ENCODE measurements at regions not wholly inside any gene's neighbourhood (a gene's known extent, or its start where the extent isn't known, plus 50 kb on each side); places are given as distances from the start of the nearest gene placed in this dataset.
"Not testable (repeated sequence)": the region's sequence is repeated elsewhere in the genome, so short reads cannot be mapped to it uniquely, and the experiment has no call there.

DNA sequence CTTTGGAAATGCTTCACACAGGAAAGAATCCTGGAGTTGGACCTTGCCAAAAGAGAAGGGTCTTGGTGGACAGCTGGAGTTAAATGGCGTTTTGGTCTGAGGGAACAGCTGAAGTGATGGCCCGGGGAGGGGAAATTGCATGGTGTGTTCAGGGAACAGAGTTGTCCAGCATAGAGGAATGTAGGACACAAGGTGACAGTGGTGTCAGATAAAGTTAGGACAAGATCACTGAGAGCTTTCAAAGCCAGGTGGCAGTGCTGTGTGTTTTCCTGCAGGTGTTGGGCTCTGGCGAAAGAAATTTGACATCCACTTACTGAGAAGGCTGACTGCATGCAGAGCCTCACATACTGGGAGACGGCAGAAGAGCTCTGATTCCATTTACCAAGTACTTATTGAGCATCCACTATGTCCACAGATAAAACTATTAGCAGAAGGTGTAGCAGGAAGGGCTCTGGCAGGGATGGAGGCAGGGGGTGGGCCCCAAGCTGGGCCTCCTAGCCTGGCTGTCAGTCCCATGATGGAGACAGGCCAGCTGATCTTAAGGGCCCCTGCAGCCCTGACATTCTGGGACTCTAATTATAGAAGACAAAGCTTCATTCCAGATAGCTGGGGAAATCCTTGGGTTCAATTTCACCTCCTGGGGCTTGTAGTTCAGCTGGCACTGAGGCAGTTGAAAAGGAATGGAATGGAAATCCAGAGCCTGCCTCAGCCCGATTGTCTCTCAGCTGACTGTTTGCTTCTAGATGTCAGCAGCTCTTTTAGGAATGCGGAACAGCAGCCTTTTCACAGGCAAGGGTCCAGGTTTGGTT, 150.2 kb upstream of the MAMLD1 start:
- no peak for DNase-seq (ENCODE audit: low spot score)

DNA sequence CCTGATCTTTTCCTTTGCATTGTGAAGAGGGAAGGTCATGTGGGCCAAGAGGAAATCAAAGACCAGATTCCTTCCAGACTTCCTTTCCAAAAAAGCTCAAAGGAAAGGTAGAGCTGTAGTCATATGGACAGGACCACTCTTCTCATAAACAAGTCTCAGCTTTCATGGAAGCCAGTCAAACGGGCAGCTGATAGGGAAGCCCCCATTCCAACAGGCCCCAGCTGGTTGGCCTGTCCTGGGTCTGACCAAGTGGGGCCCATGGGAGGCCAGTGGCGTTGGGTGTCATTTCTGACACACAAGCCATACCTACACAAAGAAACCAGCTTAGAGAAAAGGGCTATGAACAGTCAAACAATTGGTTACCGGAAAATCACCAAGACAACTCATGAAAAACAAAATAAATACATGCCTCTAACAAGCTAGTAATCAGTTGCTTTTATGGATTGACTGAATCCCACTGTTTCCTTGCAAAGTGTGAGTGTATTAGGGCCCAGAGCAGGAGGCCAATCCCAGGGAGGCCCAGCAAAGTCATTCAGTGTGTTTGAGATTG, 149.6 kb upstream of the MAMLD1 start:
- no peak for DNase-seq (ENCODE audit: low spot score)

DNA sequence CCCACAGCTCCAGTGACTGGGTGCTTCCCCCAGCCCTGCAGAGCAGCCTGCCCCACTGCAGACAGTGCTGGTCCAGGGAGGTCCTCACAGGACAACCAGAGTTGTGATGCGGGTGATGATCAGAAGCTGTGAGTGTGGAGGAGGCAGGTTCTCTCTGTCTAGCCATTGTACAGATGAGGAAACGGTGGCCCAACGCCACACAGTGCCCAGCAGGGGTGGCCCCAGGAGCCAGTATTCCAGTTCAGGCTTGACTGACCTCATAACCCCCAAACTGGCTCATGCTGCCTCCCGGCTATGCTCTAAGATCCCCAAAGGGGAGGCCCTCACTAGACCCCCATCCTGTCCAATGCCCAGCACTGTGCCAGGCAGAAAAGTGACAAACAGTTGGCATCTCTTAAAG, 147.1 kb upstream of the MAMLD1 start:
- DNase-seq (ENCODE audit: low spot score), result not testable (repeated sequence)

DNA sequence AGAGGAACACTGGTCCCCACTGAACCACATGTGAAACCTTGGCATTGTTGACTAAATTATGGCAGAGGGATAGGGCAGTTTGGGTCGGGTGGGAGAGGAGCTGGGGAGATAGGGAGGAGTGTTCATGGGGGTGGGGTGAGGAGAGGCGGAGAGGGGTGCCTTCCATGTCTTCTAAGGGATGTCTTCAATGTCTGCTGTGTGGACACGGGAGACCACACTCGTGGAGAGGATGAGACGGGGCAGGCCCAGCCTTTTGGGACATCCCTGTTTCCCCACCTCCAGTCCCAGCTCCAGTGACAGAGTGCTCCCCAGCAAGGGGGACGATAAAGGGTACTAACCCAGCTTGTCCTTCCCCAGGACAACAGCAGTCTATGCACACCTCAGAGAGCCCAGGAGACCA, 146.4 kb upstream of the MAMLD1 start:
- DNase-seq (ENCODE audit: low spot score), result no peak

DNA sequence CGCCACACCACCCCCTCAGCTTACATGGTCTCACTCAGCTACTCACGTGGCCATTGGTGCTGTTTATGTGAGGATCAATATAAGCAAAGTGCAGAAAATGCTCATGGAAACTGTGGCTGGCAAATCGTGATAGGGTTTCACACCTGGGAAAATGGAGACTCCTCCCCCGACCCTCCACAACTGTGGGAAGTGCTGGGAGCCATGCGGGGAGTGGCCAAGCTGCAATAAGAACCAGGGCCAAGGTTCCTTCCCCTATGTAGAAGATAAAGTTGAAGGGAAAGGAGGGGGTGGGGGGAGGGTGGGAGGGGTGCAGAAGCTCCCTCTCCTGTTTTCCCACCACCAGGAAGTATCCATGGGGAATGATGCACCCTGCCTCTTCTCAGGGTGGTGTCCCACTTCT, 145.5 kb upstream of the MAMLD1 start:
- DNase-seq (ENCODE audit: low spot score), result no peak

DNA sequence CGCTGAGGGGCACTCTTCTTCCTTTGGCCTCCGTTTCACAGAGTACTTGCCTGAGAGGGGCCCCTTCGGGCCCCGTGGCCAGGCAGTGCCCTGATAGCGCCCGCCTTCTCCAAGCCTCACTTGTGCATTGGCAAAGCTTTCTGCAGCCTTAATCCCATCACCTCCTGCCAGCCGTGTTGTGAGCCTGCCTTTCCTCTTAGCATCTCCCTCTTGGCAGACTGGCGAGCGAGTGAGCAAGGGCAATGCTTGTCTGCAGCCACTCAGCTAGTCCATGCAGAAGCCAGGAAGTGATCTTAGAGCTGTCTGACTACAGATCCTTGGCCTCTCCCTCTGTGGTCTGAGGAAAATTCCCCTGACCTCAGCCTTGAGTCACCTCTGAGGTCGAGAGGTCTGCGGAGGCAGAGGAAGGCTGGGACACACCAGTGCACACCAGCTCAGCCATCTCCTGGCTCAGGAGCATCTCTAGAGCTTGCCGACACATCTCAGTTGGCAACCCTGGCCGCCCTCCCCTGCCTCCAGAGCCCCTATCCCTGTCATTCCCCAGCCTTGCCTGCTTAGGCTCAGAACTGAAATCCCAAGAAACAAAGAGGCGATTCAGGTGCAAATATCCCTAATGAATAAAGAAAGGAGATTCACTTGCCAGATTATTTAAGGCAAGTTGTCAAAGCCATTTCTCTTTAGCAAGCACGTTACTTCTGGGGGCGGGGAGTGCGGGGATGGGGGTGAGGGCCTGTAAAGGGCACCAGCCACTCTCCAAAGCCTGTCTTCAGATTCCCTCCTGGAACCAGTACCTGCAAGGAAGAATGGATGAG, 143.5 kb upstream of the MAMLD1 start:
- DNase-seq (ENCODE audit: low spot score), result no peak

DNA sequence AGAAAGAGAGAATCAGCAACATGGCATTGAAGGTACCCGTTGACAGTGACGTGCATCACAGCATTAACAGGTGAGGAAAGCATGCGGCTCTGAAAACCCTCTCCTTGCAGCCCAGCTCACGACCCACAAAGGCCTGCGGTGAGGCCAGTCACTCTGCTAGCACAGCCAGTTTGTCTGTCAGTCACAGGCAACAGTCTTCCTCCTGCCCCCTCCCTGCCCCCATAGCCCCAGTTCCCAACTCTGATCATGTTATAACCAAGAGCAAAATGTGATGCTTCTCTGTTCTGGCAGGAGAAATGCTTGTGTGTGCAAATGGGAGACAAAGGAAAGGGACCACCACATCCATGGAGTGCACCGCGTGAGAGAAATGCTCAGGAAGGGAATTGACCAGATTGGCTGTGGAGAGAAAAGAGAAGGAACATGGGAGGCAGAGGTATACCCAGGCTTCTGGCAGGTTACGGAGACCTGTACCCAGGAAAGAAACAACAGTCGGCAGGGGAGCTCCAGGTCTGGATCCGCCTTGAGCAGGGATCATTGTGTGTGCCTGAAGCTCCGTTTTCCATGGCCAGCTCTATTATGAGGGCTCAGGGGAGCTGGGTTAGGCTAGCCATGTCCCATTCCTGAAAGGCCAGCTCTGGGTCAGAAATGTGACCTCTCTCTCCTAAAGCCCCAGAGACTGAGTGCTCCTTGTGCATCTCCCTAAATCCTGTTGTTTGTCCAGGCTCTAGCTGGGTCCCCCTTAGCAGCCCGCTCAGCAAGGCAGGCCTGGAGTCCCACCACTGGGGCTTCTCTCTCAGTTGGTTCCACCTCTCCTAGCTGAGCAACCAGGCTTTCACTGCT, 139.7 kb upstream of the MAMLD1 start:
- no peak for DNase-seq (ENCODE audit: low spot score)

DNA sequence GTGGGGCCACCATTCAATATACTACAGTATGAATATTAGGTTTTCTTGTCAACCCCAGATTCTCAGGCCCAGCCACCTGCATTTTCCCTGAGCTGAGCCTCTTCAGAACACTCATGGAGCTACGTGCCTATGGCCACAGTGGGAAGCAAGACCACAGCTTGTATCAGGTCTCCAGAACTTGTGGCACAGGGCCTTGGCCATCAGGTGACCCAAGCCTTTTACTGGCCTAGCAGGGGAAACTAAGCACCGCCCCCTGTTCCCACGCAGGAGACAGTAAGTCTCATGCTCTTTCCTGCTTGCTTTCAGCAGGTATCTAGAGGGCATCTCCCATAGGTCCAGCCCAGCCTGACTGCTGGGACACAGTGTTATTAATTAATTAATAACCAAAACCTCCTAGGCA, 138.4 kb upstream of the MAMLD1 start:
- DNase-seq (ENCODE audit: low spot score), result no peak

DNA sequence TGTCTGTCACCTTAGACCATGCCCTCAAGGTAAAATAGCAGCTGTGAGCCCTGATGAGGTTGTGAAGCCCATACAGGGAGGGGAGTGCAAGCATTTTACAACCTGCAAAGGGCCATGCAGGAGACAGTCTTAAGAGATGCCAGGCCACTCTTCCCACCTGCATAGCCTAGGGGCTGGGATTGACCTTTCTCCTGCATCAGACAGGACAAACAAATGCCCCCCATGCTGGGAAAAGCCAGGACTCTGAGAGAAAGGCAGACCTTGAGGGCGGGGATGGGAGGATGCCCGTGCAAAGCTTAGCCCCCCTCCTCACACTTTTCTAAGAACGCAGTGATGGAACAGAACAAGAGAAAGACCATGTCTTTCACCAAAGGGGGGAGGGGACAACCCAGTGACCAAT, 137.9 kb upstream of the MAMLD1 start:
- DNase-seq (ENCODE audit: low spot score), result no peak

DNA sequence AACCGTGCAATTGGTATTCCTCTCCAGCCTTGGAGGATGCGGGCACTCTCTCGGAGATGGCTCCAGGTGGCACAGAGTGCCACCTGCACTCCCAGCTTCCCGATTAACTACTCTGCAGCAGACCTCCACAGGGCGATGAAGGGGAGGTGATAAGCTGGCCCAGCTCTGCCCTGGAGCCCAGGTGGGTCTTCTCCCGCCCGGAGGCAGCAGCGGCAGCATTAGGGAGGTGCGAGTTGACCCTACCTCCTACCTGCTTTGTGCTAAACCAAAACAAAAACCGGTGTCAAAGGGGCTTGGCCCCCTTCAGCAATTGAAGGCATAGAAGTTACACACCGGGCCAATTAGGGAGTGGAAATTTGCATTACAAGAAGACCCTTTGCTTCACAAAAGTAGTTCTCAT, 137.4 kb upstream of the MAMLD1 start:
- DNase-seq (ENCODE audit: low spot score), result no peak

DNA sequence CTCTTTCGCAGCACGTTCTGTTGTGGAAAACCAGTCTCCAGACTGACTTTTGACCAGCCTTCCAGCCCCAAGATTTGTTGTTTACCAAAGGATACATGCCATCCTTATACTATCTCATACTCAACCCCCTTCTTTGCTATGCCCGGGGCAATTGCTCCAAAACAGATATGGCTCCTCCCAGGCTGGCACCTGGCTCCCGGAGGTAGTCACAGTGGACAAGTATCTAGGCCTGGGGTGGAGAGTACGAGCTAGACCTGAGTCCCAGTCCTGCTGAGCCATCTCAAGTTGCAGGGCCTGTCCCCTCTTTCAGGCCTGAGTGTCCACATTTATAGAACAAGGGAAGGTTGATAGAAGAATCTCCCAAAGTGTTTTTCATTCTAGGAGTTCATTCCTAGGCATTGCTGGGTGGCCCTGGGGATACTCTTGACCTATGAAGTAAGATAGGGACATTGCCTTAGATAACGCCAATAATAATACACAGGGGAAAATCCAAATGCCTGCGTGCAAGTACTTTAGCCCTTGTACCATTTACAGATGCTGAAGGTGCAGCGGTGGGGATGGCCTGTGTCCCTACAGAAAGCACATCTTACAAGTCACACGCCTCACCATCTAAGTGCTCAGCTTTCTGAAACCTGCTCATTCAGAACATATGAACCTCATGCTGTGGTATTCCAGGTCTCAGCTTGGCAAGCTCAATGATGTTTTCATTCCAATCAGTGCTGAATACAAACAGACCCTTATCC, 136.7 kb upstream of the MAMLD1 start:
- no peak for DNase-seq (ENCODE audit: low spot score)

DNA sequence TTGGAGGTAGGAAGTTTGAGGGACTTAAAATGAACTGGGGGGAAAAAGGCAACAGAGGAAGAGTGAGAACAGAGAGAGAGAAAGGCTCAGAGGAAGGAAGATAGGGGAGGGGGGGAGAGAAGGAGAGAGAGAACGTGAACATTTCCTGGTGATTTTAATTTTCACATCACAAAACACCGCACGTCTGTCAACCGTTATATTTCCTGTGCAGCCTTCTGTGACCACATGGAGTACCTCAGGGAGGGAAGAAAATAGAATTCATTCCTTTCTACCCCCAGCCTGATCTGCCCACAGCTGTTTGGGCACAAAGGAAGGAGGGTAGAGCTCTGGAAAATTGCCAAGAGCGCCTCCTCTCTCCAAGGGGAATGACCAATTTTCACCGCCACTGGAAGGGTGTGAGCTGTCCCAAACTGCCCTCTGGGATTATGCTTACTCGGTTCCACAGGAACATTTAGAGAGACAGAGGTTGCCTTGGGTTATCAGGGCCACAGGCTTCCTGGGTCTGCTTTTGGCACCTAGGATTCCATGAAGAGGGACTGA, 135.7 kb upstream of the MAMLD1 start:
- DNase-seq (ENCODE audit: low spot score), result no peak

DNA sequence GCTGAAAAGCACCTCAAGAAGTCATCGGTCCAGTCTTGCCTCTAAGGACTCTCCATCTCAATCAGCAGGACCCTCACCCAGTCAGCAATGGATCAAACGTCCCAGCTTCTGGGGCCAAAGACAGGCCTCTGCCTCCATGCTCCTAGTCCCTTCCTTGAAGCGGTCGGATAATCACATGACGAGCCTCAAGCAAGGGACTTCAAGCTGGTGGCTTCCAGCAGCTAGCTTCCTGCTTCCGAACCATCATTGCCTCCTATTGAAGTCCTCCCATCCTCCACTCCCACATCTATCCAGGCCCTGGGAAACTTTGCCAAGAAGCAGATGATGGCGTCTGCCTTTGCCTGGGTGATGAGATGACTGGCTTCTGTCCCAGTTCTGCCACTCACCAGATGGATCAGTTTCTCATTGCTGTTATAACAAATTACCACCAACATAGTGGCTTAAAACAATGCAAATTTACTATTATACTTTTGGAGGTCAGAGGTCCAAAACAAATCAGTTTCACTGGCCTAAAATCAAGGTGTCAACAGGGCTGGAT, 135.2 kb upstream of the MAMLD1 start:
- DNase-seq (ENCODE audit: low spot score), result no peak

DNA sequence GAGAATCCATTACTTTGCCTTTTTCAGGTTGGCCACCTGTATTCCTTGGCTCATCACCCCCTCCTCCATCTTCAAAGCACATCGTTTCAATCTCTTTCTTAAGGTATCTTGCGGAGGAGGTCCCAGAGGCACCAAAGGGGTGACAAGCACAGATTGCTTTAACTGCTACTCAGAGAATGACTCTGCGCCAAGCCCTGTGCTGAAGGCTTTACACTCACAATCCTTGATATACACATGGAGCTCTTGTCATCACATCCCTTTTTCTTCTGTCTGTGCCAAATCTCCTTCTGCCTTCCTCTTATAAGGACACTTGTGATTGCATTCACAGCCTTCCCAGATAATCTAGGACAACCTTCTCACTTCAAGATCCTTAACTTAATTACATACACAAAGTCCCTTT, 134.7 kb upstream of the MAMLD1 start:
- no peak for DNase-seq (ENCODE audit: low spot score)

DNA sequence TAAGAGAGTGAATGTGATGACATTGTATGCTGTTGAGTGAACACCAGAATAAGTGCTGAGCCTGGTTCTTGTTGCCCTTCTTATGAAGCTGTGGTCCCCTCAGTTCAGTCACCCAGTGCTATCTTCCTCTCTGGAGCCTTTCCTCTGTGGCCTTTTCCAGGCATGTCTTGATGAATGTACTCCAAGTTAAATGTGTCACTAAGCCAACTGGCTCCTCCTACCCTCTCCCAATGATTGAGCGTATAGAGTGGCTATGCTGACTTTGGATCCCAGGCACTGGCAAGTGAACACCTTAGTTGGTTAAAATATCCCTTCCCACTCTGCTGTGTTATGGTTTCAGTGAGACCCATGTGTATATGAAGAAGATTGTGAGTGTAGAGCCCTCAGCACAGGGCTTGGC, 134.1 kb upstream of the MAMLD1 start:
- no peak for DNase-seq (ENCODE audit: low spot score)

DNA sequence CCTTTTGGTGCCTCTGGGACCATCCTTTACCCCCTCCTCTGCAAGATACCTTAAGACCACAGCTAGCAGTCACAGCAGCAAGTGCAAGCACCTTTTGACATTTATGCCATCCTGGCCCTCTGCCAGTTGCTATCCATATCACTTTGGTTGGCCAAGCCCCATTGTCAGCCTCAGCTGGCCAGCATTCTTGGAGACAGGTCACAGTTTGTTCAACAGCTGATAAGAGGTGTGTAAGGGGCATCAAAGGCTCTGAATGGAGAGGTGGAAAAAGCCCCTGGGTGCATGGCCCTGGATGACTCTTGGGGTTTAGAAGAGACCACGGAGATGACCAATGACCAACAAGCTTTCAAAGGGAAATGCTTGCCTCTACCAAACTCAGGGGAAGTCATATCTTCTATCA, 133.6 kb upstream of the MAMLD1 start:
- no peak for DNase-seq (ENCODE audit: low spot score)

DNA sequence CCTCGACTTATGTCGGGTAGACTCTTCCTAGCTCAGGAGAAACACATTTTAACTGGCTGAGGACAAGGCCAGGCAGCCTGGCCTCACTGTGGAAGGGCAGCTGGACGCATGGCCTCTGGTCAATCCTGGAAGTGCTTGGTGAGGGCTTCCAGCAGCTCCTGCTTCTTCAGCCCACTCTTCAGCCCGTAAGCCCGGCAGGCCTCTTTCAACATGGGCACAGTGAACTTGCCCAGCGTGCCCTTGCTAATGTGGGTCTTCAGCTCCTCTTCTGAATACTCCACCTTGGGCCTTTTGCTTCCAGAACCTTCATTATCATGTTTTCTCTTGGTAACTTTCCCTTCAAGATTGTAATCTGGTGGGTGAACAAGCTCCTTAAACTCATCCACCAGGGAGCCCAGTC, 132.2 kb upstream of the MAMLD1 start:
- DNase-seq (ENCODE audit: low spot score), result not testable (repeated sequence)

DNA sequence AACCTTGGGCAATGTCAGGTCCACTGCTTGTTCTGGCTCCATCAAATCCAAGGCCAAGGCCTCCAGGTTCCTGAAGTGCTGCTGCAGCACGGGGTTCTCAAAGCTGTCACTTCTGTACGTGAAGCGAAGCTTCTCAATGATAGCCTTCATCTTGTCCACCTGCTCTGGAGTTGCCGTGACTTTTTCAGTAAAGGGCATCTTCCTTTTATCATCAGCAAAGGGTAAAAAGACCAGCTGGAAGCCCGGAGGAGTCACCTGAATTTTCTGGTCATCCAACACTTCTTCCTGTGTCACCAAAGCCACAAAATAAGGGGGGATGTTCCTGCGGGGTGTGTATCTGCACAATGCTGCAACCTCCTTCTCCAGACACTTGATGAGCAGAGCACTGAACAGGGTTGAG, 131.7 kb upstream of the MAMLD1 start:
- DNase-seq (ENCODE audit: low spot score), result not testable (repeated sequence)

DNA sequence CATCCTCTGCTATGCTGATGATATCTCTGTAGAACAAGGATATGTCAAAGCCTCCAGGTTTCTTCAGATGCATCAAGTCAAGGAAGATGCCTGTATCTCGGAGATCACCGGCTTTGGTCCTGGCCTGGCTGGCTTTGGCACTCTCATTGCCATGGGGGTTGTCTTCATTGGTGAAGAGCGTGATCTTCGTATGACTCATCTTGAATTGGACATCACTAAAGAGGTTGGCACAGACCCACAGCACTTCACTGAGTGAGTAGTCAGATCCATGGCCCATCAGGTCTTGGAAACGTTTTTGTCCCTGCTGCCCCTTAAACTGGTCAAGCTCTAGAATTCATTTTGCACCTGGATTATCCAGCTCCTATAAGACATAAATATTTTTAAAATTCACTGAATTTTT, 130.9 kb upstream of the MAMLD1 start:
- not testable (repeated sequence) for DNase-seq (ENCODE audit: low spot score)

DNA sequence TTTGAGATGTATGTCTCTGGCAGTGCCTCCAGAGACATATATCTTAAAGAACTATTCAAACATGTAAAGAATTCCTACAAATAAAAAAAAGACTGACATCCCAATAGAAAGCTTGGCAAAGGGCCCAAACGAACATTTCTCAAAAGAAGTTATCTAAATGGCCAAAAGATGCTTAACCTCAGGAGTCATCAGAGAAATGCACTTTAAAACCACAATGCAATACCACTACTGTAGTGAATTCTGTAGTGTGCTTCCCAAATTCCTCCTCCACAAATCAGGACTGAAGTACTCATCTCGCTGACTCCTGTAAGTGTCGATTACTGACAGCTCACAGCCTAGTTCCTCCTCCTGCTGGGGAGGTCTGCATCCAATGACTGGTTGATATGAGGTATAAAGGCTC, 129.0 kb upstream of the MAMLD1 start:
- DNase-seq (ENCODE audit: low spot score), result no peak

DNA sequence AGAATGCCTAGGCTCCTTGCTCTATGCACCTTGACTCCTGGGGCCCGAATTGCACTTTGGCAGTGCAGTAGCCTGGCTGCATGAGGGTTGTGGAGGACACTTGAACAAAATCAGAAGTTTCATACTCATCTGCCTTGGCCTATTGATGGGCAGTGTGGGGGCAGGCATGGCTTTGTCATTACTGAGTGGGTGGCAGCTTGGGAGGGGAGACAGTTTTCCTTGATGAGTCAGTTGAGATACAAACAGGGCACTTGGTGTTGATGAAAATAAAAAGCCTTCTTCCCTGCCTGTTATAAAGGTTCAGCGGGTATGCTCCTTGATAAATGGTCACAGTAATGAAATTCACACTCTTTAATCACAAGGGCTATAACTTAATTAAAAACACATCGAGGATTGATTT, 126.8 kb upstream of the MAMLD1 start:
- DNase-seq (ENCODE audit: low spot score), result no peak

All from NAMALWA (cell line).